Heart right ventricle (tissue), 16 donors: ENCODE measurements at regions not wholly inside any gene's neighbourhood (a gene's known extent, or its start where the extent isn't known, plus 50 kb on each side); places are given as distances from the start of the nearest gene placed in this dataset.

Experiments used
- ATAC-seq, 8 donors: fragments of 200-7000 bp; cut with Tn5 transposase; one replicate each; pipeline ENCODE4 v1.9.1; 2020; ENCODE audit warnings: mild to moderate bottlenecking in 8 of 8, moderate library complexity in 8 of 8, moderate number of reproducible peaks in 1 of 8
- DNase-seq, 2 donors: peaks; one replicate each; pipeline ENCODE4 v3.0.0-alpha.2; 2020
- H3K27ac ChIP-seq, 10 donors: fragments of 200-600 bp; sonication (generic) in 2 of 10; one replicate each; pipeline versions ENCODE4 v1.5.0 to v1.8.0; 2020 to 2022; ENCODE audit warnings: mild to moderate bottlenecking in 3 of 10
- H3K27me3 ChIP-seq, 7 donors: fragments of 200-600 bp; one replicate each; pipeline ENCODE4 v1.8.0; 2021 to 2022; ENCODE audit warnings: mild to moderate bottlenecking in 2 of 7
- H3K36me3 ChIP-seq, 9 donors: fragments of 200-600 bp; sonication (generic) in 1 of 9; one replicate each; pipeline versions ENCODE4 v1.5.0 to v1.8.0; 2020 to 2022; ENCODE audit warnings: mild to moderate bottlenecking in 2 of 9
- H3K4me1 ChIP-seq, 9 donors: fragments of 200-600 bp; sonication (generic) in 1 of 9; one replicate each; pipeline versions ENCODE4 v1.5.0 to v1.8.0; 2020 to 2022; ENCODE audit warnings: mild to moderate bottlenecking in 4 of 9
- H3K4me3 ChIP-seq, 10 donors: fragments of 200-600 bp; sonication (generic) in 2 of 10; one replicate each; pipeline versions ENCODE4 v1.5.0 to v1.8.0; 2020 to 2022; ENCODE audit warnings: mild to moderate bottlenecking in 7 of 10, moderate library complexity in 2 of 10
- H3K9me3 ChIP-seq, 11 donors: fragments of 200-600 bp in 10 of 11; sonication (generic) in 2 of 11; one replicate each; pipeline versions ENCODE4 v1.5.0 to v1.8.0; 2013 to 2022; ENCODE audit warnings: mild to moderate bottlenecking in 2 of 11, control low read depth in 1 of 11, moderate library complexity in 1 of 11
- CTCF ChIP-seq, 9 donors: fragments of 200-600 bp; sonication (generic) in 2 of 9; IDR thresholded peaks; one replicate each; pipeline versions ENCODE4 v1.5.0 to v1.8.0; 2021 to 2022; ENCODE audit warnings: antibody characterized with exemption in 9 of 9, mild to moderate bottlenecking in 5 of 9, moderate library complexity in 1 of 9
- WGBS, 2 donors: extraction: QIAGEN DNeasy Blood & Tissue Kit; methylation state at CpG; one replicate each; pipeline ENCODE4 v1.1.7; 2013; ENCODE audit warnings: inconsistent platforms in 1 of 2; 5-methylcytosine and 5-hydroxymethylcytosine counted together
- intact Hi-C, 10 donors: fragments of 100-400 bp; cut with DNase I; formaldehyde crosslinking; loops; one replicate each; pipeline versions ENCODE4 v1.11.1 to v1.14.2; 2022
- donor health status: Arrhythmogenic right ventricular cardiomyopathy.
- donor health status: ischemic (EF 13 %, LVEDD 7.1; RV severe dilation, severe dysfunction).
- donor health status: healthy with polysubstance abuse.
- donor health status: DM: no; HTN: yes; CAD: no.
- donor health status: DM: no; HTN: no; CAD: no.
- donor health status: ischemic (EF 25% LVEDD 6.9; RV normal size, moderate dysfunction).
- donor health status: ischemic (EF 25% LVEDD 5.7; RV mildly dilated, moderate dysfunction).
- donor health status: healthy.
- donor health status: DM: yes; HTN: yes; CAD: no.
- donor health status: Ischemic cardiomyopathy.
- donor health status: ischemic (EF 35%, LVEDD 5.7; RV mildly dilated, moderate dysfunction).
- donor health status: nonischemic (EF 11% LVEDD 7.7; RV severe dilation, severe dysfunction).
- donor health status: DM: yes; HTN: yes; CAD: no.
- donor health status: PGD.
- donor health status: ischemic (EF 29% LVEDD 5.4; RV normal size, mild dysfunction).
- donor health status: nonischemic (EF 23%, LVEDD 6.1; RV moderate dilation, normal function).

DNA sequence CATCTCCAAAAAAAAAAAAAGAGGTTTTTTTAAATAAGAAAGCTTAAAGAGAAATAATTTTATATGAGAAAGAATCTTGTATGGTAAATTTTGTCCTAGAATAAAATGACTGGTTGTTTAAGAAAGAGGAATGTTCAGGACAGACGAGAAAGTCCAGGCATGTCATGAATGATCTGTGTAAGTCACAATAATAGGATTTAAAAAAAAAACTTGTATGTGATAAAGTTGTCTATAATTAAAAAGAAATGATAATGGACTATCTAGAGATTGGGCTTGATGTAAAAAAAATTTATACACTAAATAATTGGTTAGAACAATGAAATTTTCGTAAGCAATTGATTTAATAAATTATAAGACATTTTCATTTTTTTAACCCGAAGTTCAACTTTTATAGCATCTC is 71.7 kb upstream of the ABCA12 start:
- intact Hi-C loops, result no loop called here
- no peaks in the 10 kb centered on the region for H3K27me3 ChIP-seq
- H3K27ac ChIP-seq, result no peak overlapping the region
- DNase-seq, result no peak
- TF ChIP-seq CTCF (IDR thresholded peaks at IDR 0.05), result no peak
- H3K4me3 ChIP-seq, result no peak overlapping the region
- H3K4me1 ChIP-seq, result no peaks in the 10 kb centered on the region
- 47 to 73% methylated on average over 3 of the region's 3 CpGs for WGBS, 2 donors
- no peaks in the 10 kb centered on the region for H3K36me3 ChIP-seq
- ATAC-seq, result no peak
- H3K9me3 ChIP-seq, result peaks cover 0 to 47% (median 0%) of the 10 kb centered on the region in 11 donors

DNA sequence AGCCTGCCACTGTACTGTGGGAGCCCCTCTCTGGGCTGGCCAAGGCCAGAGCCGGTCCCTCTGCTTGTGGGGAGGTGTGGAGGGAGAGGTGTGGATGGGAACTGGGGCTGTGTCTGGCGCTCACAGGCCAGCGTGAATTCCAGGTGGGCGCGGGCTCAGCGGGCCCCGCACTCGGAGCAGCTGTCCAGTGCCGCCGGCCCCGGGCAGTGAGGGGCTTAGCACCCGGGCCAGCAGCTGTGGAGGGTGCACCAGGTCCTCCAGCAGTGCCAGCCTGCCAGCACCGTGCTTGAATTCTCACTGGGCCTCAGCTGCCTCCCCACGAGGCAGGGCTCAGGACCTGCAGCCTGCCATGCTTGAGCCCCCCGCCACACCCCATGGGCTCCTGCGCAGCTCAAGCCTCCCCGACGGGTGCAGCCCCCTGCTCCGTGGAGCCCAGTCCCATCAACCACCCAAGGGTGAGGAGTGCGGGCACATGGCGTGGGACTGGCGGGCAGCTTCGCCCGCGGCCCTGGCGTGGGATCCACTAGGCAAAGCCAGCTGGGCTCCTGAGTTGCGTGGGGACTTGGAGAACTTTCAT is 69.5 kb upstream of the ABCA12 start:
- WGBS, 2 donors, result 90 to 92% methylated on average over 27 of the region's 27 CpGs
- no peak for TF ChIP-seq CTCF (IDR thresholded peaks at IDR 0.05)

GRCh38 chr2:215207041-215207440 is 68.6 kb upstream of the ABCA12 start:
- Histone ChIP-seq H3K9me3 (peaks cover 0 to 43% (median 0%) of the 10 kb centered on the region in 11 donors), H3K4me1 (no peaks in the 10 kb centered on the region), H3K36me3 (no peaks in the 10 kb centered on the region), H3K4me3 (no peak overlapping the region), H3K27ac (no peak overlapping the region), H3K27me3 (no peaks in the 10 kb centered on the region)
- DNase-seq (no peak), ATAC-seq (no peak)
- TF ChIP-seq CTCF (IDR thresholded peaks at IDR 0.05), result no peak
- intact Hi-C loops, result no loop called here

More for the DNA sequence above, 69.5 kb upstream of the ABCA12 start:
- Histone ChIP-seq H3K9me3 (peaks cover 0 to 47% (median 0%) of the 10 kb centered on the region in 11 donors), H3K27me3 (no peaks in the 10 kb centered on the region), H3K4me3 (no peak overlapping the region), H3K36me3 (no peaks in the 10 kb centered on the region), H3K4me1 (no peaks in the 10 kb centered on the region), H3K27ac (no peak overlapping the region)
- intact Hi-C loops, result no loop called here
- DNase-seq, result no peak
- no peak for ATAC-seq

DNA sequence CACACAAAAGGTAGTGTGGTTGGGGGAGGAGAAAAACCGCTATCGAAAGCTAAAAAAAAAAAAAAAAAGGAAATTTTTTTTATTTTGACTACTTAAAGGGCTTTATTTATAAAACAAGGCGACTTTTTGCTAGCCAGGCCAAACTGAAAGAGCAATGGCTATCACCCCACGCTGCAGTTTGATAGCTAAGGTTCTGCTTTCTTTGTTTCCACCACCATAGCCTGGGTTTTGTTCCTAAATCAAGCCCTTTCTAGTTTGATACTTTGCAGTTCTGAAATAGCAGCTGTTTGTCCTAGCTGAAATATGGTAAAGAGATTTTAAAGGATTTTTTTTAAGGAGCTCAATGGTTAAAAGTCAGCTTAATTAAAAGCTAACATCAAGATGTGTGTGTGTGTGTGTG is 67.4 kb upstream of the ABCA12 start:
- 81 to 83% methylated on average over 4 of the region's 4 CpGs for WGBS, 2 donors
- intact Hi-C loops, result no loop called here

More for the DNA sequence above, 67.4 kb upstream of the ABCA12 start:
- no peak for ATAC-seq
- H3K36me3 ChIP-seq, result no peaks in the 10 kb centered on the region
- H3K9me3 ChIP-seq, result peaks cover 0 to 33% (median 0%) of the 10 kb centered on the region in 11 donors
- DNase-seq, result no peak
- no peak overlapping the region for H3K4me3 ChIP-seq
- no peak for TF ChIP-seq CTCF (IDR thresholded peaks at IDR 0.05)
- H3K27me3 ChIP-seq, result no peaks in the 10 kb centered on the region
- H3K27ac ChIP-seq, result no peak overlapping the region
- H3K4me1 ChIP-seq, result no peaks in the 10 kb centered on the region
